Cardiac fibroblast (primary cell): ENCODE measurements at regions not wholly inside any gene's neighbourhood (a gene's known extent, or its start where the extent isn't known, plus 50 kb on each side); places are given as distances from the start of the nearest gene placed in this dataset.

Experiments used
- DNase-seq, 2 donors: peaks; one replicate each; pipeline versions ENCODE4 v3.0.0 to v3.0.0-alpha.2; 2010; ENCODE audit warnings: low read depth in 2 of 2
- H3K4me3 ChIP-seq, 2 donors: replicated peaks in 1 of 2; 1 replicate in 1 of 2; 2 replicates in 1 of 2; pipeline ENCODE4 v1.5.1; 2011; ENCODE audit warnings: low read depth in 2 of 2, low read length in 2 of 2, mild to moderate bottlenecking in 2 of 2, moderate library complexity in 1 of 2
- CTCF ChIP-seq: IDR thresholded peaks from one replicate; pipeline ENCODE4 v1.5.1; 2011; ENCODE audit warnings: low read depth, mild to moderate bottlenecking, low read length, inconsistent platforms

GRCh38 chr1:29626726-29627125 is 390.4 kb downstream of the PTPRU start:
- DNase-seq = no peak
- H3K4me3 ChIP-seq = no peak overlapping the region
- no peak for TF ChIP-seq CTCF

GRCh38 chr1:29626066-29626465 is 389.7 kb downstream of the PTPRU start:
- no peak for TF ChIP-seq CTCF
- no peak overlapping the region for H3K4me3 ChIP-seq
- DNase-seq = no peak

- no peak overlapping the region for H3K4me3 ChIP-seq
- DNase-seq = no peak
- TF ChIP-seq CTCF = no peak
These were observed 388.7 kb downstream of the PTPRU start for GRCh38 chr1:29625084-29625420.

- H3K4me3 ChIP-seq = no peak overlapping the region
- DNase-seq = no peak
- TF ChIP-seq CTCF = no peak
These were observed 388.2 kb downstream of the PTPRU start for GRCh38 chr1:29624320-29625083.

- TF ChIP-seq CTCF = no peak
- no peak overlapping the region for H3K4me3 ChIP-seq
- DNase-seq = no peak
These were observed 387.2 kb downstream of the PTPRU start for GRCh38 chr1:29623501-29623900.

- TF ChIP-seq CTCF = no peak
- DNase-seq = no peak
- H3K4me3 ChIP-seq = no peak overlapping the region
These were observed 385.6 kb downstream of the PTPRU start for GRCh38 chr1:29621826-29622435.
